Nephron progenitor cell (in vitro differentiated cells): ENCODE measurements at regions not wholly inside any gene's neighbourhood (a gene's known extent, or its start where the extent isn't known, plus 50 kb on each side); places are given as distances from the start of the nearest gene placed in this dataset.

Experiments used
- DNase-seq: peaks from one replicate; pipeline ENCODE4 v3.0.0; 2021
- H3K27ac Mint-ChIP-seq: 2 replicates; pipeline ENCODE4 v1.8.0; 2021; ENCODE audit warnings: mild to moderate bottlenecking, moderate library complexity, mixed read lengths
- H3K27me3 Mint-ChIP-seq: 2 replicates; pipeline ENCODE4 v1.8.0; 2021; ENCODE audit warnings: mild to moderate bottlenecking, low read depth, mixed read lengths; ENCODE audit not compliant: poor library complexity
- H3K36me3 Mint-ChIP-seq: 2 replicates; pipeline ENCODE4 v1.8.0; 2021; ENCODE audit warnings: low read depth, mixed read lengths
- H3K4me1 Mint-ChIP-seq: 2 replicates; pipeline ENCODE4 v1.8.0; 2021; ENCODE audit warnings: mixed read lengths
- H3K4me3 Mint-ChIP-seq: 2 replicates; pipeline ENCODE4 v1.8.0; 2021; ENCODE audit warnings: mild to moderate bottlenecking, moderate library complexity, mixed read lengths
- H3K9me3 Mint-ChIP-seq: 2 replicates; pipeline ENCODE4 v1.8.0; 2021; ENCODE audit warnings: mild to moderate bottlenecking, moderate library complexity, mixed read lengths
- TF ChIP-seq, protein P1 (sequence below): fragments of 200-600 bp; sonication (generic); IDR thresholded peaks from 2 replicates; pipeline ENCODE4 v1.5.0; 2021; ENCODE audit warnings: antibody characterized with exemption

DNA sequence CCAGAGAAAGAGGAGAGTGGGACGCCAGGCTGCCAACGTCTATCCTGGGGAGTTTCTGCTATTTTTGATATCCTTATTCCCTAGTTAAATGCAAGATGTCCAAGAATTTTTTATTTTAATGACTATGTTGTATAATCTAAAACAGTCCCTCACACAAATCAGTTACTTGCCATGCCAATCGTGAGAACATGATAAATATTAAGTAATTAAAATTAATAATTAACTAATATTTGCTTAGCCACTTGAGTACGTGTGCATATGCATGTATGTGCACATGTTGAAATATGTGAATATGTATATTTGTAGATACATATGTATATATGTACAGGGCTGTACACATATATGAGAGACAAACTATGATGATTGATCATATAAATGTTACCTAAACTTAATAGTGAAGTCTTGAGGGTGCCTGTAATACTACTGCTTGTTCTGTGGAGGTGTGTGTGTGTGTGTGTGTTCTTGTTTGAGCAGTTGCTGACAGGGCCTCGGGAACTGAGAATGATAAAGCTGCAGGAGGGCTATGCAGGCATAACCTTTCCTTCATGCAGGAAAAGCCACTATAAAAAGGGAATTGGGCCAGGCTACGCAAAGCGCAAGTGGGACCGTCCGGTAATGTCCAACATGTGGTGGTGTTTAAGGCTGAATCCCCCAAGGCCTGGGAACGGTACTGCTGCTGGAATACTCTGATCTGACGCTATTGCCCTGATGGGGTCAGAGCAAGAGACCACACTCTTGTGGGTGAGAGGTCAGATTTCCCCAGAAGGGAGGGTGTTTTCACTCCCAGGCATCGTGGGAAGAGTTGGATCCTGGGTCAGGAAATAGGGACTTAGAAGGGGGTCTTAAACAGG is 148.3 kb upstream of the TBX18 start:
- no peaks in the 10 kb centered on the region for H3K36me3 Mint-ChIP-seq
- peaks cover 6% of the 10 kb centered on the region for H3K27me3 Mint-ChIP-seq

DNA sequence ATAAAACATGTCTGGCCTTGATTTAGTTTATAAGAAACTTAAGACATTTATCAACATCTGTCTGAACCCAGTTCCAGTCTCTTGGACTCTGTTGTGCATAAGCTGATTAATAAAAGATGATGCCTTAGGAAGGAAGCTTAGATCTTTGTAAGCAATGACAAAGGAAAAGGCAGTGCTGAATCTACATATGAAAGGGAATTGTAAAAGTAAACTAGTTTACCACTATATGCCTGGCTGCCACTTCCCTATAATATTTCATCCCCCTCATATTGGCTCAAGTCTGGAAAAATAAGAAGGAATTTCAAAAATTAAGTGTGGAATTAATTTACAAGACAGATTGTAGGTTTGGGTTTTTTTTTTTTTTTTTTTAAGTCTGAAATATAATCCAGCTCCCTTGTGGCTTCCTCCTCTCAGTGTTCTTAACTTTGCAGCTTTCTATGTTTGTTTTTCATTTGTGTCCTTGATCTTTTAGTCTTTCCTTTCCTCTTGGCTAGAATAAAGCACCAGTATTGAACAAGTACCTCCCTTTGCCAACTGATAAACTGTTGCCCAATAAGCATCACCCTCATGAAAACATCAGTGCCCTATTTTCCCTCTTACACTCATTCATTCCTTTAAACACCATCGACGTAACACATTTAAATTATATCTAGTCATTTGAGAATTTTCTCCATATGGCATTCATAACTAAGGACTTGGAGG is 146.7 kb upstream of the TBX18 start:
- TF ChIP-seq, protein P1, sequence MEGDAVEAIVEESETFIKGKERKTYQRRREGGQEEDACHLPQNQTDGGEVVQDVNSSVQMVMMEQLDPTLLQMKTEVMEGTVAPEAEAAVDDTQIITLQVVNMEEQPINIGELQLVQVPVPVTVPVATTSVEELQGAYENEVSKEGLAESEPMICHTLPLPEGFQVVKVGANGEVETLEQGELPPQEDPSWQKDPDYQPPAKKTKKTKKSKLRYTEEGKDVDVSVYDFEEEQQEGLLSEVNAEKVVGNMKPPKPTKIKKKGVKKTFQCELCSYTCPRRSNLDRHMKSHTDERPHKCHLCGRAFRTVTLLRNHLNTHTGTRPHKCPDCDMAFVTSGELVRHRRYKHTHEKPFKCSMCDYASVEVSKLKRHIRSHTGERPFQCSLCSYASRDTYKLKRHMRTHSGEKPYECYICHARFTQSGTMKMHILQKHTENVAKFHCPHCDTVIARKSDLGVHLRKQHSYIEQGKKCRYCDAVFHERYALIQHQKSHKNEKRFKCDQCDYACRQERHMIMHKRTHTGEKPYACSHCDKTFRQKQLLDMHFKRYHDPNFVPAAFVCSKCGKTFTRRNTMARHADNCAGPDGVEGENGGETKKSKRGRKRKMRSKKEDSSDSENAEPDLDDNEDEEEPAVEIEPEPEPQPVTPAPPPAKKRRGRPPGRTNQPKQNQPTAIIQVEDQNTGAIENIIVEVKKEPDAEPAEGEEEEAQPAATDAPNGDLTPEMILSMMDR: no peak
- no peaks in the 10 kb centered on the region for H3K9me3 Mint-ChIP-seq
- H3K4me1 Mint-ChIP-seq: peaks cover 28% of the 10 kb centered on the region
- peaks cover 6% of the 10 kb centered on the region for H3K27me3 Mint-ChIP-seq
- H3K36me3 Mint-ChIP-seq: no peaks in the 10 kb centered on the region
- H3K4me3 Mint-ChIP-seq: no peak overlapping the region
- no peak overlapping the region for H3K27ac Mint-ChIP-seq
- no peak for DNase-seq

More for the DNA sequence above, 148.3 kb upstream of the TBX18 start:
- peaks cover 28% of the 10 kb centered on the region for H3K4me1 Mint-ChIP-seq
- H3K9me3 Mint-ChIP-seq: no peaks in the 10 kb centered on the region
- TF ChIP-seq, protein P1: no peak
- H3K27ac Mint-ChIP-seq: peak overlapping the region; percentile 60
- H3K4me3 Mint-ChIP-seq: no peak overlapping the region
- peak; percentile 10 for DNase-seq

DNA sequence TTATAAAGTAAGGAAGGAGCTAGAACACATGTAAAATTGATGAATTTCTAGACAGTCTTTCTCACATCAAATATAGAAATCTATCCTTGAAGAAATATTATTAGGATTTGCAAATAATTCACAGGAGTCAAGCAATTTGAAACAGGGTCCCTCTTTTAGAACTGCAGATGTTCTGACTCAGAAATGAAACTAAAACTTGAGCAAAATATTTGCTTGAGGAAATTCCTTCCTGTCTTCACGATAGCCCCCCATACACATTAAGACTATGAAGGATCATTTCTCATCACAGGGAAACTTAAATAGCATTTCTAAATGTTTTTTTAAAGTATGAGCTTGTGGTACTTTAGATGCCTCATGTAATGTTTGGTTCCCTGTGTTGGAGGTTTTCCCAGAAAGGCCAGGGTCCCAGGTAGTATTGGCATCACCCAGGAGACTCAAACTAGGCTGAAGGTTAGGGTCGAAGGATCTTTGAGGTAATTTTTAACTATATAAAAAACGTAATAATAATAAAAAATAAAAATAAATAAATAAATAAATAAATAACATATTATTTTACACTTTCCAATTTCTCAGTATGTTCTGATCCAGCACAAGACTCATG is 144.0 kb upstream of the TBX18 start:
- H3K27ac Mint-ChIP-seq: no peak overlapping the region

DNA sequence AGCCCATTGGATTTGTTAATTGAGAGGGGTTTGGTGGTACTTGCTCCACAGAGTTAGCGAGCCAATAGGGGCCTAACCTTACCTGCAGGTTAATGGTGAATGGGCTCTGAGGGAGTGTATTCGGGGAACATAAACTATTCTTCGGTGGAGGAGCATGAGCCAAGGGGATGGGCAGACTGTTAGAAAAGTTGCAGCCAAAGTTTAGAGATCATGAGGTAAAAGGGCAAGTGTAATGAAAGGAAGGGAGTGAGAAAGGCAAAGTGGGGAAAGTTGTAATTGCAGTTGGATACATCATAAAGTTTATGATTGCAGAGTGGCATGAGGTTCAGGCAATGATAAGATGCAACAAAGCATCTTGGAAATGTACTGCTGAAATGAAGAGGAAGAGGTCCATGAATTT is 142.1 kb upstream of the TBX18 start:
- TF ChIP-seq, protein P1: no peak
- Mint-ChIP-seq H3K36me3 (no peaks in the 10 kb centered on the region), H3K4me3 (no peak overlapping the region), H3K4me1 (peaks cover 8% of the 10 kb centered on the region), H3K27ac (no peak overlapping the region), H3K9me3 (no peaks in the 10 kb centered on the region), H3K27me3 (peaks cover 3% of the 10 kb centered on the region)
- no peak for DNase-seq

More for the DNA sequence above, 144.0 kb upstream of the TBX18 start:
- H3K27me3 Mint-ChIP-seq: peaks cover 4% of the 10 kb centered on the region
- no peaks in the 10 kb centered on the region for H3K36me3 Mint-ChIP-seq
- no peak overlapping the region for H3K4me3 Mint-ChIP-seq
- no peaks in the 10 kb centered on the region for H3K9me3 Mint-ChIP-seq
- TF ChIP-seq, protein P1: no peak
- H3K4me1 Mint-ChIP-seq: peaks cover 27% of the 10 kb centered on the region
- DNase-seq: no peak

DNA sequence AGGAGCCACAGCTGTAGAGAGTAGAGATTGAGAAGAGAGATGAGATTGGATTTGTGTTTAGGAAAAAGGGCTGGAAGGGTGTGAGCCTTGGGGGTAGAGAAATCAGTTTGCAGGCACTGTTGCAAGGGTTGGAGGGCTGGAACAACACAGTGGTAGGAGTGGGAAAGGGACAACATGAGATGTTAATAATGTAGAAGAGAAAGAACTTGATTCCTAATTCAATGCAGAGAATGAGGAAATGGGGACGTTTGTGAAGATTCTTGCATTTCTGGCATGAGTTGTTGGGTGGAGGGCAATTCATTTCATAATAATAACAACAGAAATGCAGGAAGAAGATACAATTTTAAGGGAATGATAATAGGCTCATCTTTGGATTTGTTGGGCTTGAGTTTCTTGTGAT is 141.4 kb upstream of the TBX18 start:
- Mint-ChIP-seq H3K9me3 (no peaks in the 10 kb centered on the region), H3K27ac (no peak overlapping the region)

More for the DNA sequence above, 141.4 kb upstream of the TBX18 start:
- DNase-seq: no peak
- H3K27me3 Mint-ChIP-seq: peaks cover 3% of the 10 kb centered on the region
- no peak overlapping the region for H3K4me3 Mint-ChIP-seq
- no peaks in the 10 kb centered on the region for H3K36me3 Mint-ChIP-seq
- TF ChIP-seq, protein P1: no peak
- peaks cover 1% of the 10 kb centered on the region for H3K4me1 Mint-ChIP-seq
